Prostate gland (tissue), 2 donors: ENCODE measurements at regions not wholly inside any gene's neighbourhood (a gene's known extent, or its start where the extent isn't known, plus 50 kb on each side); places are given as distances from the start of the nearest gene placed in this dataset.

Experiments
- CTCF ChIP-seq, 4 experiments: fragments of 200-600 bp in 2 of 4; fragments of 450-650 bp in 2 of 4; sonication (generic) in 2 of 4; IDR thresholded peaks; 1 replicate in 3 of 4; 2 replicates in 1 of 4; pipeline ENCODE4 v1.5.1; 2016 to 2019; ENCODE audit warnings: antibody characterized with exemption in 4 of 4, mild to moderate bottlenecking in 2 of 4, moderate library complexity in 2 of 4
- POLR2A ChIP-seq: fragments of 450-650 bp; IDR thresholded peaks from one replicate; pipeline ENCODE4 v1.6.1; 2016; ENCODE audit warnings: antibody characterized with exemption, mild to moderate bottlenecking

GRCh38 chr3:176820764-176821163 is 376.5 kb downstream of the TBL1XR1 start:
- no peak for TF ChIP-seq CTCF (IDR thresholded peaks at IDR 0.05)
- TF ChIP-seq POLR2A, result no peak
